Peyer's patch (tissue), 4 donors: ENCODE measurements at regions not wholly inside any gene's neighbourhood (a gene's known extent, or its start where the extent isn't known, plus 50 kb on each side); places are given as distances from the start of the nearest gene placed in this dataset.

Experiments used
- DNase-seq, 3 donors: peaks; one replicate each; pipeline ENCODE4 v3.0.0-alpha.2; 2017 to 2019
- H3K27ac ChIP-seq, 4 donors: fragments of 200-600 bp; sonication (generic); one replicate each; pipeline ENCODE4 v1.5.1; 2016 to 2019
- H3K27me3 ChIP-seq, 2 donors: fragments of 200-600 bp; sonication (generic); one replicate each; pipeline ENCODE4 v1.5.1; 2019
- H3K36me3 ChIP-seq, 3 donors: fragments of 200-600 bp; sonication (generic); one replicate each; pipeline ENCODE4 v1.5.1; 2016 to 2019
- H3K4me1 ChIP-seq, 4 donors: fragments of 200-600 bp; sonication (generic); one replicate each; pipeline ENCODE4 v1.5.1; 2016 to 2019
- H3K4me3 ChIP-seq, 4 donors: fragments of 200-600 bp; sonication (generic); 1 replicate in 3 of 4; 2 replicates in 1 of 4; pipeline ENCODE4 v1.5.1; 2016 to 2019; ENCODE audit warnings: mild to moderate bottlenecking in 1 of 4
- H3K9me3 ChIP-seq, 4 donors: fragments of 200-600 bp; sonication (generic); one replicate each; pipeline ENCODE4 v1.5.1; 2016 to 2019; ENCODE audit warnings: mild to moderate bottlenecking in 1 of 4
- CTCF ChIP-seq, 6 experiments: fragments of 450-650 bp in 4 of 6; fragments of 200-600 bp in 2 of 6; sonication (generic) in 1 of 6; IDR thresholded peaks; one replicate each; pipeline ENCODE4 v1.5.1; 2017 to 2019; ENCODE audit warnings: antibody characterized with exemption in 6 of 6, mild to moderate bottlenecking in 3 of 6, moderate library complexity in 1 of 6
- POLR2A ChIP-seq, 2 donors: fragments of 450-650 bp; IDR thresholded peaks; one replicate each; pipeline ENCODE4 v1.5.1; 2017; ENCODE audit warnings: antibody characterized with exemption in 2 of 2, mild to moderate bottlenecking in 2 of 2, moderate library complexity in 2 of 2

- peak in 2 of 3 donors; percentile 31 to 66 for DNase-seq
- no peaks in the 10 kb centered on the region for H3K36me3 ChIP-seq
- H3K27me3 ChIP-seq = no peaks in the 10 kb centered on the region
- no peak overlapping the region for H3K27ac ChIP-seq
- H3K4me1 ChIP-seq = no peaks in the 10 kb centered on the region
- no peaks in the 10 kb centered on the region for H3K9me3 ChIP-seq
- peak; percentile 13 to 82 (median 76) for TF ChIP-seq CTCF (IDR thresholded peaks at IDR 0.05)
- no peak for TF ChIP-seq POLR2A (IDR thresholded peaks at IDR 0.05)
- H3K4me3 ChIP-seq = peak overlapping the region in 1 of 4 donors; percentile 5
Observed at GRCh38 chr11:103682318-103683184, 353.9 kb upstream of the DDI1 start.

GRCh38 chr11:103683576-103683975 is 352.9 kb upstream of the DDI1 start:
- no peaks in the 10 kb centered on the region for H3K9me3 ChIP-seq
- H3K4me3 ChIP-seq = no peak overlapping the region
- TF ChIP-seq POLR2A (IDR thresholded peaks at IDR 0.05) = no peak
- DNase-seq = no peak
- H3K27ac ChIP-seq = no peak overlapping the region
- H3K4me1 ChIP-seq = no peaks in the 10 kb centered on the region
- H3K36me3 ChIP-seq = no peaks in the 10 kb centered on the region
- no peaks in the 10 kb centered on the region for H3K27me3 ChIP-seq

- Histone ChIP-seq H3K27ac (no peak overlapping the region), H3K36me3 (no peaks in the 10 kb centered on the region), H3K4me3 (no peak overlapping the region), H3K27me3 (no peaks in the 10 kb centered on the region), H3K9me3 (no peaks in the 10 kb centered on the region), H3K4me1 (no peaks in the 10 kb centered on the region)
- TF ChIP-seq CTCF (IDR thresholded peaks at IDR 0.05) = no peak
- no peak for TF ChIP-seq POLR2A (IDR thresholded peaks at IDR 0.05)
- DNase-seq = no peak
Observed at GRCh38 chr11:103688924-103689323, 347.5 kb upstream of the DDI1 start.

- Histone ChIP-seq H3K36me3 (no peaks in the 10 kb centered on the region), H3K9me3 (no peaks in the 10 kb centered on the region), H3K27ac (no peak overlapping the region), H3K4me1 (no peaks in the 10 kb centered on the region), H3K4me3 (no peak overlapping the region), H3K27me3 (no peaks in the 10 kb centered on the region)
- DNase-seq = no peak
- TF ChIP-seq POLR2A (IDR thresholded peaks at IDR 0.05) = no peak
- TF ChIP-seq CTCF (IDR thresholded peaks at IDR 0.05) = no peak
Observed at GRCh38 chr11:103690356-103690755, 346.1 kb upstream of the DDI1 start.

- no peak overlapping the region for H3K27ac ChIP-seq
- H3K36me3 ChIP-seq = no peaks in the 10 kb centered on the region
- no peaks in the 10 kb centered on the region for H3K4me1 ChIP-seq
- H3K9me3 ChIP-seq = no peaks in the 10 kb centered on the region
- DNase-seq = no peak
- TF ChIP-seq CTCF (IDR thresholded peaks at IDR 0.05) = no peak
- TF ChIP-seq POLR2A (IDR thresholded peaks at IDR 0.05) = no peak
- H3K27me3 ChIP-seq = no peaks in the 10 kb centered on the region
- no peak overlapping the region for H3K4me3 ChIP-seq
Observed at GRCh38 chr11:103696123-103696522, 340.3 kb upstream of the DDI1 start.

- H3K27ac ChIP-seq = no peak overlapping the region
- no peaks in the 10 kb centered on the region for H3K4me1 ChIP-seq
- H3K4me3 ChIP-seq = no peak overlapping the region
- TF ChIP-seq CTCF (IDR thresholded peaks at IDR 0.05) (no peak), POLR2A (IDR thresholded peaks at IDR 0.05) (no peak)
- no peaks in the 10 kb centered on the region for H3K36me3 ChIP-seq
- H3K27me3 ChIP-seq = no peaks in the 10 kb centered on the region
- DNase-seq = no peak
- no peaks in the 10 kb centered on the region for H3K9me3 ChIP-seq
Observed at GRCh38 chr11:103699216-103699615, 337.2 kb upstream of the DDI1 start.
